Stimulated activated CD4-positive, alpha-beta T cell treated with anti-CD3 and anti-CD28 coated beads, Interleukin-1b, Interleukin-23, amount 100 ng/mL, for 24 hours (primary cell): ENCODE measurements at regions not wholly inside any gene's neighbourhood (a gene's known extent, or its start where the extent isn't known, plus 50 kb on each side); places are given as distances from the start of the nearest gene placed in this dataset.
"Not testable (repeated sequence)": the region's sequence is repeated elsewhere in the genome, so short reads cannot be mapped to it uniquely, and the experiment has no call there.

Source experiments
- DNase-seq, 4 experiments: peaks; one replicate each; pipeline ENCODE4 v3.0.0-alpha.2; 2020; ENCODE audit warnings: low read depth in 4 of 4, low spot score in 1 of 4

DNA sequence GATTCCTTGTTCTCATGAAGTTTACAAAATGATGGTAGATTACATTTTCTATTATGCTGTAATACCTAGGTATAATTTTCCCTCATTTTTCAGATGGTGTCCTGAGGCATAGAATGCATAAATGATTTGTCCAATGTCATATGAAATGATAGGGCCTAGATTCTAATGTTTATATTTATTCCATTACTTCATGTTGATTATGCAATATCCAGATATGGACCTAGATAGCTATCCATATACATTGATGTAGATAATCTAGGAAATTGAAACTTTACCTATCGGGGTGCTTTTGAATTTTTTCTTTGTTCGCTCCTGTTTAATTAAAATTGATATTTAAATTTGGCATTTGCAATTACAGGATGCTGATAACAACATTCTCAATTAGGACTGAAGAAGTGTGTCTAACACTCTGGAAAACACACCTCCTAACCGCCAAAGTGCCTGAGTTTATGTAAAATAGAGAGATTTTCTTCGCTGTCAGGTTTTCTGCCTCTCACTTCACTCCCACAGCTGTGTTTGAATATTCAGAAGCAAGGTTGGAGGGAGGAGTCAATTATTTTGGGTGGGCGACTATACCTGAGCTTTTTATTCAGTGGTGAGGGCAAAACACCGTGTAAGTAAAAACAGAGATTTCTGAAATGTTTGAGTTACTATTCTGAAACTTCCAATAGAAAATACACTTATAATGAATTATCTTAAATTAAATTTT lies 164.4 kb upstream of the ATP2B1 start:
- DNase-seq: no peak

GRCh38 chr12:89870413-89871184 lies 162.0 kb upstream of the ATP2B1 start:
- no peak for DNase-seq

DNA sequence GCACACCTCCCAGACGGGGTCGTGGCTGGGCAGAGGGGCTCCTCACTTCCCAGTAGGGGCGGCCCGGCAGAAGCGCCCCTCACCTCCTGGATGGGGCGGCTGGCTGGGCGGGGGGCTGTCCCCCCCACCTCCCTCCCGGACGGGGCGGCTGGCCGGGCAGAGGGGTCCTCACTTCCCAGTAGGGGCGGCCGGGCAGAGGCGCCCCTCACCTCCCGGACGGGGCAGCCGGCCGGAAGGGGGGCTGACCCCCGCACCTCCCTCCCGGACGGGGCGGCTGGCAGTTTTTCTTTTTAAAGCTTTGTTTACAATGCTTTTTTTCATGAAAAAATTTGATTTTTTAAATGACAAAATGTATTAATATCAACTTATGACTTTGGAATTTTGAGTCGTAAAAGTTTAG lies 159.0 kb upstream of the ATP2B1 start:
- DNase-seq: not testable (repeated sequence)

- DNase-seq: no peak
Measured at GRCh38 chr12:89864411-89864810, 155.8 kb upstream of the ATP2B1 start.

- DNase-seq: no peak
Measured at GRCh38 chr12:89863968-89864367, 155.3 kb upstream of the ATP2B1 start.

DNA sequence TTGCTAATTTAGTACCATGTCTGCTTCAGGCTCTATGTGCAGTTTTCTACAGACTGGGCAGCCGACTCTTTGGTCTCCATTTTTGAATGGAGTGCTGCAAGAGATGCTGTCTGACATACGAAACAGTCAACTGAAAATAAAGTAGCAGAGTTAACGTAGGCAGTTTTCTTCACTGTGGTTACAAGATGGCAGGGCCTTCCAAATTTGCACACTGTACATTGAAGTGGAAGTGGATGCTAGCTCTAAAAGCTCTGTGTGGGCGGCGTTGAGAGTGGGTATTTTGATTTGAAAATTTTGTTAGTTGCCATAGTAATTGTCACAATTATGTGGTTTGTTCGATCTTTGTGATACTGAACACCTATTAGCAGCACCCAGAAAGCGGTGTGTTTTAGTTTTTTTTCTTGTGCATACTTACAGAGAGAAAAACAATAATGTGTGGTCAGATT lies 154.9 kb upstream of the ATP2B1 start:
- peak in 2 of 4 experiments; percentile 14 to 21 for DNase-seq

DNA sequence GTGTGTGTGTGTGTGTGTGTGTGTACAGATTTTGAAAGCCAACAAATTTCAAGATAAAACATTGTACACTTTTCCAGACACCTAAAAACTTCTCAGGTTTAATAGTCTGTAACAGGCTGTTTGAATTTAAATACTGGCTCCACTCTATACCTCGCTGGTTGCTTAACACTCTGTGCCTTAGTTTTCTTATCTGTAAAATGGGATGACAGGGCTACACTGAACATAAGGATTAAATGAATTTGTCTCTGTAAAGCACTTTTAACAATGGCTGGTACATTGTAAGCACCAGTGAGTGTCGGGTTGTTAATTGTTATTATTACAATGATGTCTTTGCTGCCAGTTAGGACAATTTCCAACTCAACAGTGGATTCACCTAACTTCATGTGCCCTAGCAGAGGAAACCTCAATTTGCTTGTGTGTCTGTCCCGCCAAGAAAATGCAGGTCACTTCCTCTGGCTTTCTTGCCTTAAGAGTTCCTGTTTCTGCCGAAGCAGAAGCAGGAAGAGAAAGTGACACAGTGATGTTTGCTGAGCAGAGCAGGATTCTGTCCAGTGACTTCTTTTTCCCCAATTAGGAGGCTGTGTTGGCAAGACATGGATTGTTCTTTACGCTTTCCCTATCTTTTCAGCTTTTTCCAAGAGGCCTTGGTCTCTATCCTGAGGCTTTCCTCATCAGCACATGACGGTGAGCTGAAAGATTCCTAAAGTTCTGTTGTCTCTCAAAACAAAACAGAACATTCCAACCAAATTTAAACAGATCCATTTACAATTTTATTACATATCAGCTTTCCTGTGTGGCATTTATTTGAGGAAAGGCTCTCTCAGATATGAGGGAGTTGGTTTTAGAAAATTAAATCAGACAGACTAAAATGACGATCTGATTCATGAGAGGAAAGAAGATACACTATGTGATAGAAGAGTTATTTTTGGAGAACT lies 154.1 kb upstream of the ATP2B1 start:
- DNase-seq: no peak

DNA sequence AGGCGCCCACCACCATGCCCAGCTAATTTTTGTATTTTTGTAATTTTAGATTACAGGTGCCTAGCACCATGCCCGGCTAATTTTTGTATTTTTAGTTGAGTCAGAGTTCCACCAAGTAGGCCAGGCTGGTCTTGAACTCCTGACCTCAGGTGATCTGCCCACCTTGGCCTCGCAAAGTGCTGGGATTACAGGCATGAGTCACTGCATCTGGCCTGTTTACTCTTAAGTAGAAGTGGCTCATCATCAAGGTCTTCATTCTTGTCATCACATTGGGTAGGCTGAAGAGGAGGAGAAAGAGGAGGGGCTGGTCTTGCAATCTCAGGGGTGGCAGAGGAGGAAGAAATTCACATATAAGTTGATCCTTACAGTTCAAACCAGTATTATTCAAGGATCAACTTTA lies 152.4 kb upstream of the ATP2B1 start:
- no peak for DNase-seq

- no peak for DNase-seq
Measured at GRCh38 chr12:89859508-89860220, 151.0 kb upstream of the ATP2B1 start.

DNA sequence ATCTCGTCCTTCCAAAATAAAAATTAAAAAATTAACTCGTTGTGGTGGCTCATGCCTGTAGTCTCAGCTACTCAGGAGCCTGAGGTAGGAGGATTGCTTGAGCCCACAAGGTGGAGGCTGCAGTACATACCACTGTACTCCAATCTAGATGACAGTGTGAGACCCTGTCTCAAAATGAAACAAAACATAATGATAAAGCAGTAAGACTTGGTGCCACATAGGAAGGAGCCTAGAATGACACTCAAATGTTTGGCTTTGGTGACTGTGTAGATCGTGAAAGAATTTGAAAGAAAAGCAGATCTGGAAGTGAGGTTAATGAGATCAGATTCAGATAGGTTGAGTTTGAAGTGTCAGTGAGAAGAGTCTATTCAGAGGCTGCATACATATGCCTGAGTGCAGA lies 150.1 kb upstream of the ATP2B1 start:
- DNase-seq: no peak

DNA sequence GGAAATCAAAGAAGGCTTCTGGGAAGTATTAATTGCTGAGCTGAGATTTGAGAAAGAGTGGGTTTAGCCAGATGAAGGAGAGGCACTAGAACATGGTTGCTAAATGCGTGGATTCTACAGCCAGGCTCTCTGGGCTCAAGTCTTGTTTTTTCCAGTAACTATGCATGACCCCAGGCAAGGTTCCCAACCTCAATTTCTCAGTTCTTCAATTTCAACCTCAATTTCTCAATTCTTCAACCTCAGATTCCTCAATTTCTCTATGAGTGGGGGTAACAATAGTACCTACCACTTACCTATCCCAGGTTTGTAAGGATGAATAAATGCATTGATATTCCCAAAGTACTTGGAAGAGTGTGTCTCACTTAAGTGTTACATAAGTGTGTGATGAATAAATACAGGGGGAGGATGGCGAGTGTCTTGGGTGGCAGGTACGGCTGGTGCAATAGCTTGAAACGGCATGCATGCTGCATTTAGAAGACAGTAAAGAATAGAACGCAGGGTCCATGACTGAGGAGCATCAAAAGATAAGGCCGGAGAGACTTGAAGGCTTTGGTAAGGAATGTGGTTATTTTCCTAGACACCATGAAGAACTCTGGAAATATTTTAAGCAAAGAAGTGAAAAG lies 149.1 kb upstream of the ATP2B1 start:
- no peak for DNase-seq

DNA sequence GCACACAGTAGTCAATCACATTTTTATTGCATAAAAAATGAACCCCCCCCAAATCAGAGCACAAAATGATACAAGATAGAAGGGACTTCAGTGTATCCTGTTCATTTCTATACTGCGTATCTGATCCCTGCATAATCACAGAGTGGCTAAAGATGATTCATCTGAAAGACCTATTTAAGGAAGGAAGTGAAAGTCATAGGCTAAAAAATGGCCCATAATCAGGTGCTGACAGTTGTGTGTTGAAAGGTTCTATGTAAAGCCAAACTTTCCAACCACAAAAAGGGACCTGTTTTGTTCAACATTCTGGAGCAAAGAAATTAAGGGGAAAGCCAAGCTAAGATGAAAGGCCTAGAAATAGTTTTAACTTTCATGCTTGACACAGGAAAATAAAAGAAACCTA lies 147.8 kb upstream of the ATP2B1 start:
- no peak for DNase-seq

DNA sequence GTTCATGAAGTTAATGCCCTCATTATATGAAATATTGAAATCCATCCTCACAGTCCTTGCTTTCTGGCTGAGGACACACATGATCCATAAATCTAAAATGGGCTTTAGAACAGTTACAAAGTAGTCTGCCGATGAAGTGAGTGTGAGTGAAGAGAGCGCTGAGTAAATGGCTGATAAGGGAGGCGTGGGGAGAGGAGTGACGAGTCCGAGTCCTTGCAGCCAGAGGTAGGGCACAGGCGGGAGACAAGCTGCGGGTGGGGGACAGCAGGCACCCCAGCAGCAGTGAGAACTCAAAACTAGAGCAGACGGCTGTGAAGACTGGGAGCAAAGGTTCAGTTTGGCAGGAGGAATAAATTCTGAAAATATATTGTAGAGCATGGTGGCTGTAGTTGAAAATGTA lies 140.1 kb upstream of the ATP2B1 start:
- no peak for DNase-seq

DNA sequence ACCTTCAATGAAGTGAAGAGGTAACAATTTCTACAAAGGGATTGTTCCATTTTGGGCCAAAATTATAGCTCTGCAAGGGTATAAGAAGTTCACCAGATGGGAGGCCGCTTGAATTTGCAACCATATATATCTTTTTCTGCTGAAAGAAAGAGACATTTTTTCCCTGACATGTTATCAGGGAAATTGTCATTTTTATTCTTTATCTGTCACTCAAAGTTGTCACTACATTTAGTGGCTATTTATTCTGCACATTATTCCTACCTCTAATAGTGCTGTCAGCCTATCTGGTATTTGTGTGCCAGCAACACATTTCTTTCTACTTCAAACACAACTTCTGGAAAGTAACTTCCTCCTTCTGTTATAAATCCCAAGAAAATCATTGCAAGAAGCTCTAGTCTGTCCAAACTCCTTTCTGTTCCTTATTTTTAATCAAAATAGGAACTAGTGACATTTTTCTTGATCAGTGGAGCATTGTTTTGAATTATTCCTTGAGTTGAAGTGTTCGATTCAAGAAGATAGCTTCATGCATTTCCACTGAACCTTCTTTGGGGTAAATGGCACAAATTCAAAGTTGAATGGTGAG lies 137.9 kb upstream of the ATP2B1 start:
- no peak for DNase-seq

- DNase-seq: no peak
Measured at GRCh38 chr12:89845767-89846166, 137.1 kb upstream of the ATP2B1 start.

- DNase-seq: no peak
Measured at GRCh38 chr12:89845366-89845765, 136.7 kb upstream of the ATP2B1 start.

- DNase-seq: no peak
Measured at GRCh38 chr12:89844539-89844938, 135.9 kb upstream of the ATP2B1 start.

- DNase-seq: no peak
Measured at GRCh38 chr12:89840162-89840922, 131.7 kb upstream of the ATP2B1 start.

GRCh38 chr12:89839444-89839843 lies 130.8 kb upstream of the ATP2B1 start:
- DNase-seq: no peak
